ENCODE measurements at regions not wholly inside any gene's neighbourhood (a gene's known extent, or its start where the extent isn't known, plus 50 kb on each side); places are given as distances from the start of the nearest gene placed in this dataset.

GRCh38 chr2:67255933-67256615 lies 141.1 kb upstream of the ETAA1 start:
- TF ChIP-seq NFRKB (IDR thresholded peaks at IDR 0.05), result no peak
- TF ChIP-seq, protein P1, sequence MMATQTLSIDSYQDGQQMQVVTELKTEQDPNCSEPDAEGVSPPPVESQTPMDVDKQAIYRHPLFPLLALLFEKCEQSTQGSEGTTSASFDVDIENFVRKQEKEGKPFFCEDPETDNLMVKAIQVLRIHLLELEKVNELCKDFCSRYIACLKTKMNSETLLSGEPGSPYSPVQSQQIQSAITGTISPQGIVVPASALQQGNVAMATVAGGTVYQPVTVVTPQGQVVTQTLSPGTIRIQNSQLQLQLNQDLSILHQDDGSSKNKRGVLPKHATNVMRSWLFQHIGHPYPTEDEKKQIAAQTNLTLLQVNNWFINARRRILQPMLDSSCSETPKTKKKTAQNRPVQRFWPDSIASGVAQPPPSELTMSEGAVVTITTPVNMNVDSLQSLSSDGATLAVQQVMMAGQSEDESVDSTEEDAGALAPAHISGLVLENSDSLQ (IDR thresholded peaks at IDR 0.05), result no peak
- TF ChIP-seq SP1 (IDR thresholded peaks at IDR 0.05), result no peak
- TF ChIP-seq SUZ12 (IDR thresholded peaks at IDR 0.05), result no peak
- TF ChIP-seq LEF1 (IDR thresholded peaks at IDR 0.05; ENCODE audit: borderline replicate concordance), result no peak
- TF ChIP-seq BHLHE40 (IDR thresholded peaks at IDR 0.05; ENCODE audit: borderline replicate concordance), result no peak
- TF ChIP-seq FOXK2 (IDR thresholded peaks at IDR 0.05), result no peak
- no peak for TF ChIP-seq CTBP1 (IDR thresholded peaks at IDR 0.05; ENCODE audit: borderline replicate concordance)
- no peak for TF ChIP-seq FOXA1 (IDR thresholded peaks at IDR 0.05)
- TF ChIP-seq FOXM1 (IDR thresholded peaks at IDR 0.05; ENCODE audit: borderline replicate concordance), result no peak
- no peak for TF ChIP-seq ZNF384 (IDR thresholded peaks at IDR 0.05)

Data from HEK293T (cell line).